DND-41 (cell line): ENCODE measurements at regions not wholly inside any gene's neighbourhood (a gene's known extent, or its start where the extent isn't known, plus 50 kb on each side); places are given as distances from the start of the nearest gene placed in this dataset.

ENCODE experiments used
- ATAC-seq: fragments of 200-7000 bp; cut with Tn5 transposase; 3 replicates; pipeline ENCODE4 v1.9.1; 2021; ENCODE audit warnings: low read depth; ENCODE audit not compliant: insufficient read depth
- DNase-seq: peaks from one replicate; pipeline ENCODE4 v3.0.0-alpha.2; 2020
- H2AFZ ChIP-seq: 2 replicates; pipeline ENCODE4 v1.6.0; 2012; ENCODE audit warnings: low read depth, low read length
- H3K27ac ChIP-seq: 2 replicates; pipeline ENCODE4 v1.5.1; 2012; ENCODE audit warnings: low read length, inconsistent platforms
- H3K27me3 ChIP-seq: fragments of 200-600 bp; sonication (generic); 2 replicates; pipeline ENCODE4 v1.6.0; 2012; ENCODE audit warnings: low read length, mild to moderate bottlenecking, inconsistent platforms; ENCODE audit not compliant: insufficient read depth, poor library complexity
- H3K36me3 ChIP-seq: 2 replicates; pipeline ENCODE4 v1.5.1; 2012; ENCODE audit warnings: low read length, inconsistent platforms; ENCODE audit not compliant: insufficient read depth
- H3K4me1 ChIP-seq: 2 replicates; pipeline ENCODE4 v1.5.1; 2012; ENCODE audit warnings: mild to moderate bottlenecking, low read length; ENCODE audit not compliant: insufficient read depth
- H3K4me2 ChIP-seq: 2 replicates; pipeline ENCODE4 v1.6.0; 2012; ENCODE audit warnings: mild to moderate bottlenecking, moderate library complexity, low read length, inconsistent platforms; ENCODE audit not compliant: insufficient read depth
- H3K4me3 ChIP-seq, 2 experiments: fragments of 200-600 bp in 1 of 2; shearing (Covaris generic) in 1 of 2; 2 replicates each; pipeline ENCODE4 v1.5.1; 2012 to 2016; ENCODE audit warnings: inconsistent platforms in 2 of 2, low read length in 2 of 2, mild to moderate bottlenecking in 2 of 2, low read depth in 1 of 2, moderate library complexity in 1 of 2
- H3K79me2 ChIP-seq: 2 replicates; pipeline ENCODE4 v1.6.0; 2012; ENCODE audit warnings: low read length, inconsistent platforms; ENCODE audit not compliant: insufficient read depth
- H3K9ac ChIP-seq: 2 replicates; pipeline ENCODE4 v1.6.0; 2012; ENCODE audit warnings: low read depth, mild to moderate bottlenecking, inconsistent platforms, low read length, moderate library complexity
- H3K9me3 ChIP-seq: 2 replicates; pipeline ENCODE4 v1.5.1; 2012; ENCODE audit warnings: low read length, moderate library complexity, mild to moderate bottlenecking, inconsistent platforms; ENCODE audit not compliant: insufficient read depth, severe bottlenecking
- H4K20me1 ChIP-seq: 2 replicates; pipeline ENCODE4 v1.6.0; 2012; ENCODE audit warnings: low read length; ENCODE audit not compliant: insufficient read depth
- CTCF ChIP-seq: IDR thresholded peaks from 2 replicates; pipeline ENCODE4 v1.5.1; 2012; ENCODE audit warnings: borderline replicate concordance, low read length, moderate library complexity, mild to moderate bottlenecking; ENCODE audit not compliant: poor library complexity, severe bottlenecking; ENCODE audit errors: extremely low read depth
- EZH2 ChIP-seq: IDR thresholded peaks from 3 replicates; pipeline ENCODE4 v1.6.1; 2012; ENCODE audit warnings: borderline replicate concordance, low read depth, mild to moderate bottlenecking, moderate library complexity, low read length, inconsistent platforms; ENCODE audit not compliant: severe bottlenecking

GRCh38 chr11:134741453-134742223, 329.6 kb upstream of the B3GAT1 start:
- Histone ChIP-seq H3K4me3 (peak overlapping the region in 1 of 2 experiments; percentile 16; a peak in 1 of 4 replicates), H2AFZ (no peak overlapping the region), H3K27ac (peak overlapping the region; percentile 86), H3K4me2 (peak overlapping the region; percentile 46), H3K79me2 (no peaks in the 10 kb centered on the region), H4K20me1 (no peaks in the 10 kb centered on the region), H3K9ac (peak overlapping the region; percentile 24), H3K27me3 (no peaks in the 10 kb centered on the region), H3K36me3 (no peaks in the 10 kb centered on the region), H3K9me3 (no peaks in the 10 kb centered on the region), H3K4me1 (peaks cover 55% of the 10 kb centered on the region)
- no peak for TF ChIP-seq CTCF
- no peak for TF ChIP-seq EZH2
- peak; percentile 78 for DNase-seq
- ATAC-seq, result peak; percentile 50

GRCh38 chr11:134740590-134741261, 328.7 kb upstream of the B3GAT1 start:
- DNase-seq (no peak), ATAC-seq (no peak)
- H3K79me2 ChIP-seq, result no peaks in the 10 kb centered on the region
- H3K36me3 ChIP-seq, result no peaks in the 10 kb centered on the region
- peak overlapping the region; percentile 24 for H3K9ac ChIP-seq
- no peaks in the 10 kb centered on the region for H3K27me3 ChIP-seq
- H2AFZ ChIP-seq, result no peak overlapping the region
- H3K4me2 ChIP-seq, result peak overlapping the region; percentile 46
- peak overlapping the region in 1 of 2 experiments; percentile 9; a peak in 1 of 4 replicates for H3K4me3 ChIP-seq
- H3K4me1 ChIP-seq, result peaks cover 55% of the 10 kb centered on the region
- no peak for TF ChIP-seq CTCF
- TF ChIP-seq EZH2, result no peak
- H3K9me3 ChIP-seq, result no peaks in the 10 kb centered on the region
- peak overlapping the region; percentile 86 for H3K27ac ChIP-seq
- H4K20me1 ChIP-seq, result no peaks in the 10 kb centered on the region

- ATAC-seq (no peak), DNase-seq (no peak)
- Histone ChIP-seq H3K27me3 (no peaks in the 10 kb centered on the region), H3K36me3 (no peaks in the 10 kb centered on the region), H2AFZ (no peak overlapping the region), H3K4me3 (no peak overlapping the region), H3K9me3 (no peaks in the 10 kb centered on the region), H3K9ac (no peak overlapping the region), H3K27ac (peak overlapping the region; percentile 86), H4K20me1 (no peaks in the 10 kb centered on the region), H3K4me2 (no peak overlapping the region), H3K79me2 (no peaks in the 10 kb centered on the region), H3K4me1 (peaks cover 59% of the 10 kb centered on the region)
- TF ChIP-seq EZH2 (no peak), CTCF (no peak)
Observed at GRCh38 chr11:134739136-134739535, 327.1 kb upstream of the B3GAT1 start.
